ENCODE measurements at regions not wholly inside any gene's neighbourhood (a gene's known extent, or its start where the extent isn't known, plus 50 kb on each side); places are given as distances from the start of the nearest gene placed in this dataset.

GRCh38 chr4:3382251-3382650, 59.5 kb upstream of the HGFAC start:
- TF ChIP-seq, protein P1, sequence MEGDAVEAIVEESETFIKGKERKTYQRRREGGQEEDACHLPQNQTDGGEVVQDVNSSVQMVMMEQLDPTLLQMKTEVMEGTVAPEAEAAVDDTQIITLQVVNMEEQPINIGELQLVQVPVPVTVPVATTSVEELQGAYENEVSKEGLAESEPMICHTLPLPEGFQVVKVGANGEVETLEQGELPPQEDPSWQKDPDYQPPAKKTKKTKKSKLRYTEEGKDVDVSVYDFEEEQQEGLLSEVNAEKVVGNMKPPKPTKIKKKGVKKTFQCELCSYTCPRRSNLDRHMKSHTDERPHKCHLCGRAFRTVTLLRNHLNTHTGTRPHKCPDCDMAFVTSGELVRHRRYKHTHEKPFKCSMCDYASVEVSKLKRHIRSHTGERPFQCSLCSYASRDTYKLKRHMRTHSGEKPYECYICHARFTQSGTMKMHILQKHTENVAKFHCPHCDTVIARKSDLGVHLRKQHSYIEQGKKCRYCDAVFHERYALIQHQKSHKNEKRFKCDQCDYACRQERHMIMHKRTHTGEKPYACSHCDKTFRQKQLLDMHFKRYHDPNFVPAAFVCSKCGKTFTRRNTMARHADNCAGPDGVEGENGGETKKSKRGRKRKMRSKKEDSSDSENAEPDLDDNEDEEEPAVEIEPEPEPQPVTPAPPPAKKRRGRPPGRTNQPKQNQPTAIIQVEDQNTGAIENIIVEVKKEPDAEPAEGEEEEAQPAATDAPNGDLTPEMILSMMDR (IDR thresholded peaks at IDR 0.05) = no peak
- no peak for TF ChIP-seq POLR2A (IDR thresholded peaks at IDR 0.05)

All from right lobe of liver (tissue), 4 donors.